Embryonic facial prominence (tissue), 1 donor: ENCODE measurements at regions not wholly inside any gene's neighbourhood (a gene's known extent, or its start where the extent isn't known, plus 50 kb on each side); places are given as distances from the start of the nearest gene placed in this dataset.
"Not testable (repeated sequence)": the region's sequence is repeated elsewhere in the genome, so short reads cannot be mapped to it uniquely, and the experiment has no call there.

Experiments used
- DNase-seq: peaks from one replicate; pipeline ENCODE4 v3.0.0-alpha.2; 2016; ENCODE audit errors: extremely low spot score

DNA sequence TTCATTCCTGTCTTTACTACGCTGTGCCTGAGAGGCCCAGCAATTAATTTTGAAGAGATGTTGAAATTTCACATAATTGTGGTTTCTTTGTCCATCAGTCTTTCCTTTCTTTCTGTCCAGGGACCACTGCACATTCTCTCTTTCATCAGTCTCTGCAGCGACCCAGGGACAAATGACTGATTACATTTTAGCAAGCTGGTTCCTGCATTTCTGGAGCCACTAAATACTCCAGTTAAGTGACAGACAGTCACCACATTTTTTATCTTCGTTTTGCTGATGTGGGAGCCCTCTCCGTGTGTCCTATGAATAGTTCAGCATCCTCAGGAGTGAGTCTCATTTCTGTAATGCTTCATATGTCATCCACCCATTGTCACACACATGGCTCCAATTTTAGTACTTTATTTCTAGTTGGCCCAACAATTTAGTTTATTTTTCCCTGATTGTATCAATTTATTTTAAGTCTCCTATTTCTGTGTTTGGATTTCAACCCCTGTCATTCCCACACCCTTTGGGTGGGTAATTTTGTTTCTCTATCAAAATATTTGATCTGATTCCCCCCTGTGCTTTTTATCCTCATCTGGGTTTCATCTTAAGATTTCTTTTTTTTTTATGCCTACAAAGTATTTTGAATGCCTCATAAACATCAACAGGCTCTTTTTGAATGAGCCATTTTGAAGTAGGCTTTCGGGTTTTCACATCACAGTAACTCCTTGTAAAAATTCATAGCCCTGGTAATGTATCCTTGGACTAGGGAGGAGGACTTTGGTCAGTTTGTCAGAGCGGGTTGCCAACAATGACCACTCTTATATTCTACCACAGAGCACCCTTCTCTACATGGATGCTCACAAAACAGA, 1196.5 kb downstream of the GALC start:
- DNase-seq: no peak

GRCh38 chr14:86794689-86795088, 1198.3 kb downstream of the GALC start:
- DNase-seq: no peak

DNA sequence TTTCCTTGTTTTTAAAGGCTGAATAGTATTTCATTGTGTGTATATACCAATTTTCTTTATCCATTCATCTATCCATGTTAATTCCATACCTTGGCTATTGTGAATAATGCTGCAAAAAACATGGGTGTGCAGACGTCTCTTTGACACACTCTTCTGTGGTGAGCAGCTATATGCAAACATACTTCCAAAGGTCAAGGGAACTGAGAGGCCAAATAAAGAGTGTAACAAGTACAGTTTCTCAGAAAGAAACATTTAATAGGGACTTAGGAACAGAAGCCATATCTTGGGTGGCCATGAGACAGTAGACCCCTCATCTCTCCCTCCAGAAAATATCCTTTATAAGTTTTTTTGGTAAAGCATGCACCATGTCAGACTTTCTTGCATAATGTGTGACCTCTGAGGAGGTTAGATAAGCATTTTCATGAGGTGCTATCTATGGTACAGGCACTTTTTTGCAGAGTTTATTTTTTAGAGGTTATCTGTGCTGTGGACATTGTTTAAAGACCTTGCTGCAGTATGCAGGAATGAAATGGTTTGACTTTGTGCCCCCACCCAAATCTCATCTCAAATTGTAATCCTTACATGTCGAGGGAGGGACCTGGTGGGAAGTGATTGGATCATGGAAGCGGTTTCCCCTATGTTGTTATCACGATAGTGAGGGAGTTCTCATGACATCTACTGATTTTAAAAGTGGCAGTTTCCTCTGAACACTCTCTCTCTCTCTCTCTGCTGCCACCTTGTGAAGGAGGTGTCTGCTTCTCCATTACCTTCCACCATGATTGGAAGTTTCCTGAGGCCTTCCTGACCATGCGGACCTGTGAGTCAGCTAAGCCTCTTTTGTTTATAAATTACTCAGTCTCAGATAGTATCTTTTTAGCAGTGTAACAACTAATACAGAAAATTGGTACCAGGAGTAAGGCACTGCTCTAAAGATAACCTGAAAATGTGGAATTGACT, 1202.3 kb downstream of the GALC start:
- no peak for DNase-seq

- DNase-seq: no peak
Observed at GRCh38 chr14:86788224-86788623, 1204.8 kb downstream of the GALC start.

GRCh38 chr14:86787717-86788116, 1205.3 kb downstream of the GALC start:
- DNase-seq: peak; percentile 47

- DNase-seq: no peak
Observed at GRCh38 chr14:86782092-86782580, 1210.8 kb downstream of the GALC start.

DNA sequence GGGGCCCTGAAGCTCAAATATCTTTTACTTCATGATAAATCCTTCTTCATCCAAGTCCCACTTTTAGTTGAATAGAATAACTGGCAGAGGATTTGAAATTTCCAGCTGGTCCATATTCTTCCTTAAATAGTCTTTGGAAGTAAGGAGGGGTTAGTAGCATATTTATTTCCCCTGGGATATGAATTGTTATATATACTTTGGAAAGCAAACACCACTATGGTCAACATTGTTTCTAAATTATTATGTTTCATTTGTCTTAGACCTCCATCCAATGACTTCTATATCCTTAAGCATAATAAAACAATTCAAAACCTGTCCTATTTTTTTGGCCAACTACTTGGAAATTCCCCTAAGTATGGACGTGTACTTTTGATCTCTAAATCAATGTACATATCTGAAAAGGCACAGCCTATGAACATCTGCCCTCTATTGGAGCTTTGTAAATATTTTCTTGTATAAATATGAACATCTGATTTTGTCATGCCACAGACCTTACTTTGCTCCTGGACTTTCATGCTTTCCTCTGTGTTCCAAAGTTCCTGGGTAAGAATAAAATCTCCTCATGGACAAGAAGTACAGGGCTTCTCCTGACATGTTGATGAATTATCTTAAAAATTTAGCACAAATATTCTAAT, 1212.0 kb downstream of the GALC start:
- no peak for DNase-seq

DNA sequence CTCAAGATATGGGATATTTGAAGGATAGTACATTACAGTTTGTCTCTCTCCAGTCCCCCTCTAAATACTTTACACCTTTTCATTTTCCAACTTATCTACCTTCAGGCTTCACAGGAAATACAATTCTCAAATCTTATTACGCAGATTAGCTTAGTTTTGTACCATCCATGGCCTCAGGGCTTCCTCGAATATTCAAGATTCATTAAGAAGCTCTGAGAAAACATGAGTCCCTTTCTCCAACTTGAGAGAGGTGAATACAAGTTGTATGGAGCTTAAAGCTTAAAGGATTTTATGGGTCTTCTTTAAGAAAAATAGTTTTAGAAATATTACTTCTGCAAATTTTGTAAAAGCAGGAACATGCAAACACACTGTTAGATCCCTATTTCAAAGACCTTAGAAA, 1212.5 kb downstream of the GALC start:
- no peak for DNase-seq

DNA sequence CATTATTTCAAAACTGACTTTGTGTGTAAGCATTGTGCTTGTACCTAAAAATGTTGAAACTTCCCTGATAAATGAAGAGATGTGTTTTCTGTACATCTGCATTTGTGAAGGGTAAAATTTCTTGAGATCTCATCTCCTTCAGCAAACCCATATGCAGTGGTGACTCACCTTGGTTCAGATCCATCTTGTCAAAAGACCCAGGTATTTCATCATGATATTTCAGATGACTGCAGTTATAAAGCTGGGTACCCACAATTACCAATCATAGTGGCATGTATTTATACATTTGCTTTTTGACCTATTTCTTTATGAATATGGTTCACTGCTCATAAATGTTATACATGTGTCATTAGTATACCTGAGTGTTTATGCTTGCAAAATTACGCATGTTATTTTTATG, 1213.6 kb downstream of the GALC start:
- no peak for DNase-seq

GRCh38 chr14:86777963-86778602, 1214.9 kb downstream of the GALC start:
- no peak for DNase-seq

DNA sequence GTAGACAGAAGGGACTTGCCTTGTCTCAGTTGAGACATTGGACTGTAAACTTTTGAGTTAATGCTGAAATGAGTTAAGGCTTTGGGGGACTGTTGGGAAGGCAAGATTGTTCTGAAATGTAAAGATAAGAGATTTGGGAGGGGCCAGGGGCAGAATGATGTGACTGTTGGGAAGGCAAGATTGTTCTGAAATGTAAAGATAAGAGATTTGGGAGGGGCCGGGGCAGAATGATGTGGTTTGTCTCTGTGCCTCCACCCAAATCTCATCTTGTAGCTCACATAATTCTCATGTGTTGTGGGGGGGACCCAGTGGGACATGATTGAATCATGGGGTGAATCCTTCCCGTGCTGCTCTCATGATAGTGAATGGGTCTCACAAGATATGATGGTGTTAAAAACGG, 1217.1 kb downstream of the GALC start:
- not testable (repeated sequence) for DNase-seq

DNA sequence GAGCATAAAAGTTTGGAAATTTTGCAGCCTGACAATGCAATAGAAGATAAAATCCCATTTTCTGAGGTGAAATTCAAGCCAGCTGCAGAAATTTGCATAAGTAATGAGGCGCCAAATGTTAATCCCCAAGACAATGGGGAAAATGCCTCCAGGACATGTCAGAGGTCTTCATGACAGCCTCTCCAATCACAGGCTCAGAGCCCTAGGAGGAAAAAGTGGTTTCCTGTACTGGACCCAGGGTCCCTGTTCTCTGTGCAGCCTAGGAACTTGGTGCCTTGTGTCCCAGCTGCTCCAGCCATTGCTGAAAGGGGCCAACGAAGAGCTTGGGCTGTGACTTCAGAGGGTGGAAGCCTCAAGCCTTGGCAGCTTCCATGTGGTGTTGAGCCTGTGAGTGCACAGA, 1218.1 kb downstream of the GALC start:
- no peak for DNase-seq

- DNase-seq: no peak
Observed at GRCh38 chr14:86772075-86772474, 1220.9 kb downstream of the GALC start.

DNA sequence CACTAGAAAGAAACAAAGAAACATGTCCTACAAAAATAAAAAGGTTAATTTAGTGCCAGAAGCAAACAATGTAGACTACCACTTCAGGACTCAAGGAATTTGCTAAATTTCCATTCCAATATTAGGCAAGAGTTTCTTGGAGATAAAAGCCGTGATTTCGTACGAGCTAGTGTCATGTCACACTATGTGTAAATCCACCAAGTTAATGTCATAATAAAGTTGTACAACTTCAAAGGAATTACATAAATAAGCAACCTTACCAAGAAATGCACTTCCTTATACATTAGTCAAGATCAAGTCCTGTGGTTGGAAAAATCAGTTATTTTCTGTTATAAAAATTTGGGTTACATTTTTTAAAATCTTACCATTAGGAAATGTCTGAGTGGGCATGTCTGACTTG, 1222.8 kb downstream of the GALC start:
- DNase-seq: no peak

DNA sequence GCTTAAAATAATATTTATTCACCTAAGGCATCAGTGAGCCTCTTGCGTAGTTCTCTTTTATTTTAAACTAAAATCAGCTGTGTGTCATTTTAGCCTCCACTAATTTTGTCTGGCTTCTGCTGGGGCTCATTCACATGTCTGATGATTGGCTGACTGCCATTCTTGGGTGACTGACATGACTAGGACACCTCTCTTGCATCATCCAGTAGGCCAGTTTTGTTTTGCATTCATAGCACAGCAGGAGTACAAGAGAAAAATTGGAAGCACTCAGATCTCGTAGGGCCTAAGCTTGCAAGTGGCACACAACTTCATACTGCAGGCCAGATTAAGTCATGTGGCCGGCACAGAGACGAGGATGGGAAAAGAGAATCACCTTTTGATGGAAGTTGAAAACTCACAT, 1226.5 kb downstream of the GALC start:
- DNase-seq: no peak

- DNase-seq: no peak
Observed at GRCh38 chr14:86761611-86762010, 1231.4 kb downstream of the GALC start.

GRCh38 chr14:86756521-86757190, 1226.7 kb downstream of the FLRT2 start:
- no peak for DNase-seq

DNA sequence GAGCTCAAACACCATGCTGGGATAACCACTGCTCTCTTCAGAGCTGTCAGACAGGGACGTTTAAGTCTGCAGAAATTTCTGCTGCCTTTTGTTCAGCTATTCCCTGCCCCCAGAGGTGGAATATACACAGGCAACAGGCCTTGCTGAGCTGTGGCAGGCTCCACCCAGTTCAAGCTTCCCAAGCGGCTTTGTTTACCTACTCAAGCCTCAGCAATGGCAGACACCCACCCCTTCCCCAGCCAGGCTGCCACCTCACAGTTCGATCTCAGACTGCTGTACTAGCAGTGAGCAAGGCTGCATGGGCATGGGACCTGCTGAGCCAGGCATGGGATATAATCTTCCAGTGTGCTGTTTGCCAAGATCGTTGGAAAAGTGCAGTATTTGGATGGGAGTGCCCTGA, 1220.5 kb downstream of the FLRT2 start:
- DNase-seq: not testable (repeated sequence)

- no peak for DNase-seq
Observed at GRCh38 chr14:86739761-86740160, 1209.8 kb downstream of the FLRT2 start.

GRCh38 chr14:86731427-86731826, 1201.5 kb downstream of the FLRT2 start:
- not testable (repeated sequence) for DNase-seq

DNA sequence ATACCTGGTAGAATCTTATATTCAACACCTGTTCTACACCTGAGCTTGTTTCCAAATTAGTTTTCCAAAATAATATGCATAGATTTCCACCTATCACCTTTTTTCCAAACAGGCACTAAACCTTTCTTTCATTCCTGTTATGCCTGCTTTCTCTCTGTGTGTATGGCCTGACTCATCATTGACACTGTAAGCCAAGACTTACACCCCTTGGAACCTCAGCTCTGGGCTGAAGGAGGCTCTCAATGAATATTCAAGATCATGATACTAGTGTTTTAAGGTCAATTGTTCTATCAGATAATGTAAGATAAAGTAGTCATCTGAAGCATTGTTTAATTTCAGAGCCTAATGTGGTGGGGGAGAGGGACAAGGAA, 1193.3 kb downstream of the FLRT2 start:
- no peak for DNase-seq
